KMS-11 (cell line): ENCODE measurements at regions not wholly inside any gene's neighbourhood (a gene's known extent, or its start where the extent isn't known, plus 50 kb on each side); places are given as distances from the start of the nearest gene placed in this dataset.
A peak's percentile ranks its signal among the peaks of the same experiment; 100 is the strongest.

Experiments
- H2AFZ ChIP-seq: fragments of 200-600 bp; sonication (generic); 2 replicates; pipeline ENCODE4 v1.6.1; 2016; ENCODE audit warnings: antibody characterized with exemption, mixed run types, low read depth
- H3K27ac ChIP-seq: fragments of 200-600 bp; sonication (generic); 2 replicates; pipeline ENCODE4 v1.6.1; 2016; ENCODE audit warnings: mild to moderate bottlenecking, mixed run types
- H3K27me3 ChIP-seq: fragments of 200-600 bp; sonication (generic); 2 replicates; pipeline ENCODE4 v1.6.1; 2017; ENCODE audit warnings: mild to moderate bottlenecking, low read depth, mixed run types, moderate library complexity; ENCODE audit not compliant: insufficient read depth
- H3K36me3 ChIP-seq: fragments of 200-600 bp; sonication (generic); 2 replicates; pipeline ENCODE4 v1.6.1; 2017; ENCODE audit warnings: mild to moderate bottlenecking, mixed run types; ENCODE audit not compliant: insufficient read depth
- H3K4me1 ChIP-seq: fragments of 200-600 bp; sonication (generic); 2 replicates; pipeline ENCODE4 v1.6.1; 2016; ENCODE audit warnings: mild to moderate bottlenecking, low read depth, mixed run types; ENCODE audit not compliant: poor library complexity, severe bottlenecking
- H3K4me2 ChIP-seq: fragments of 200-600 bp; sonication (generic); 2 replicates; pipeline ENCODE4 v1.7.0; 2016; ENCODE audit warnings: mild to moderate bottlenecking, mixed run types
- H3K4me3 ChIP-seq: fragments of 200-600 bp; sonication (generic); IDR thresholded peaks from 2 replicates; pipeline ENCODE4 v1.6.1; 2017; ENCODE audit warnings: low read depth, low read length, mixed read lengths; ENCODE audit not compliant: insufficient read depth
- H3K79me2 ChIP-seq: fragments of 200-600 bp; sonication (generic); 2 replicates; pipeline ENCODE4 v1.6.1; 2016; ENCODE audit warnings: low read depth, mixed run types; ENCODE audit not compliant: insufficient read depth
- H3K9ac ChIP-seq: fragments of 200-600 bp; sonication (generic); 2 replicates; pipeline ENCODE4 v1.6.1; 2016; ENCODE audit warnings: mild to moderate bottlenecking, mixed run types
- H4K20me1 ChIP-seq: fragments of 200-600 bp; sonication (generic); 2 replicates; pipeline ENCODE4 v1.6.1; 2016; ENCODE audit warnings: mild to moderate bottlenecking, mixed run types; ENCODE audit not compliant: insufficient read depth
- TF ChIP-seq, protein P1 (sequence below): fragments of 200-600 bp; sonication (generic); conservative IDR thresholded peaks from 2 replicates; pipeline ENCODE4 v1.6.1; 2017; ENCODE audit warnings: low read depth, mild to moderate bottlenecking, antibody characterized with exemption, low read length, moderate library complexity, mixed read lengths

DNA sequence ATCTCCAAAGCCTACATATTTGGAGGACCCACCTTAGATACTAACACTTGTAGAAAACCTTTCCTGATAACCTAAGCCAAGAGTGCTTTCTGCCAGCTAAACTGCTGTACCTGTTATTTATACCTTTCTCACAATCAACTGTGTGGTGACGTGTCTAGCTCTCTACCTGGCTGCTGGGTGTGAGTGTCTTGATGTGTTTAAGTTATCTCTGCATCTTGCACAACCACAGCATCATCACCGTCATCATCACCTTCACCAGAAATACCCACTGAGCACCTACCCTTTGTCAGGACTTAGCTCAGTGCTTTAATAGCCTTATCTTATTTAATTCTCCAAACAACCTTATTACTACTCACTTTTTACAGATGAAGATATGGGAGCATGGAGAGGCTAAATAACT lies 431.3 kb downstream of the MAFB start:
- no peak overlapping the region for H2AFZ ChIP-seq
- H3K27ac ChIP-seq = no peak overlapping the region
- no peaks in the 10 kb centered on the region for H4K20me1 ChIP-seq
- no peak overlapping the region for H3K9ac ChIP-seq
- H3K36me3 ChIP-seq = no peaks in the 10 kb centered on the region
- no peak overlapping the region for H3K4me3 ChIP-seq
- H3K4me1 ChIP-seq = no peaks in the 10 kb centered on the region
- no peaks in the 10 kb centered on the region for H3K27me3 ChIP-seq
- TF ChIP-seq, protein P1, sequence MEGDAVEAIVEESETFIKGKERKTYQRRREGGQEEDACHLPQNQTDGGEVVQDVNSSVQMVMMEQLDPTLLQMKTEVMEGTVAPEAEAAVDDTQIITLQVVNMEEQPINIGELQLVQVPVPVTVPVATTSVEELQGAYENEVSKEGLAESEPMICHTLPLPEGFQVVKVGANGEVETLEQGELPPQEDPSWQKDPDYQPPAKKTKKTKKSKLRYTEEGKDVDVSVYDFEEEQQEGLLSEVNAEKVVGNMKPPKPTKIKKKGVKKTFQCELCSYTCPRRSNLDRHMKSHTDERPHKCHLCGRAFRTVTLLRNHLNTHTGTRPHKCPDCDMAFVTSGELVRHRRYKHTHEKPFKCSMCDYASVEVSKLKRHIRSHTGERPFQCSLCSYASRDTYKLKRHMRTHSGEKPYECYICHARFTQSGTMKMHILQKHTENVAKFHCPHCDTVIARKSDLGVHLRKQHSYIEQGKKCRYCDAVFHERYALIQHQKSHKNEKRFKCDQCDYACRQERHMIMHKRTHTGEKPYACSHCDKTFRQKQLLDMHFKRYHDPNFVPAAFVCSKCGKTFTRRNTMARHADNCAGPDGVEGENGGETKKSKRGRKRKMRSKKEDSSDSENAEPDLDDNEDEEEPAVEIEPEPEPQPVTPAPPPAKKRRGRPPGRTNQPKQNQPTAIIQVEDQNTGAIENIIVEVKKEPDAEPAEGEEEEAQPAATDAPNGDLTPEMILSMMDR = no peak
- H3K4me2 ChIP-seq = no peak overlapping the region
- H3K79me2 ChIP-seq = no peaks in the 10 kb centered on the region

DNA sequence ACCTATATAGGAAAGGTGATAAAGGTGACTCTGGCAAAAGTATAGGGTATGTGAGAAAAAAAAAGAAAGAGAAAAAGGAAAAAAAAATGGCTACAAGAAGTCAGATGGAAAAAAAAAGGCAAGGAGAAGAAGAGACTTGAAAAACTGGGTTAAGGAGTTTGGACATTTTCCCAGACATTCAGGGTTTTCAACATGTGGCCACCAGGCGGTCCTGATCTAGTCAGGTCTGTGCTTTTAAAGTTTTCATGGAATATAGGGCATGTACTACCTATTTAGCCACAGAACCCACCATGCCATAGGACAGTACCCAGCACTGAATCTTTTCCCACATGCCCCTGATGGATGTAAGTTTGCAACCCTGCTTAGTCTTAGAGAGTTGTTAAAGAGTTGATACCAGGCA lies 433.7 kb downstream of the MAFB start:
- H3K4me2 ChIP-seq = no peak overlapping the region
- H3K36me3 ChIP-seq = no peaks in the 10 kb centered on the region
- no peak overlapping the region for H2AFZ ChIP-seq
- no peaks in the 10 kb centered on the region for H3K27me3 ChIP-seq
- H3K27ac ChIP-seq = no peak overlapping the region
- no peaks in the 10 kb centered on the region for H3K79me2 ChIP-seq
- H3K4me1 ChIP-seq = no peaks in the 10 kb centered on the region
- TF ChIP-seq, protein P1 = no peak
- no peak overlapping the region for H3K9ac ChIP-seq
- no peak overlapping the region for H3K4me3 ChIP-seq
- H4K20me1 ChIP-seq = no peaks in the 10 kb centered on the region

DNA sequence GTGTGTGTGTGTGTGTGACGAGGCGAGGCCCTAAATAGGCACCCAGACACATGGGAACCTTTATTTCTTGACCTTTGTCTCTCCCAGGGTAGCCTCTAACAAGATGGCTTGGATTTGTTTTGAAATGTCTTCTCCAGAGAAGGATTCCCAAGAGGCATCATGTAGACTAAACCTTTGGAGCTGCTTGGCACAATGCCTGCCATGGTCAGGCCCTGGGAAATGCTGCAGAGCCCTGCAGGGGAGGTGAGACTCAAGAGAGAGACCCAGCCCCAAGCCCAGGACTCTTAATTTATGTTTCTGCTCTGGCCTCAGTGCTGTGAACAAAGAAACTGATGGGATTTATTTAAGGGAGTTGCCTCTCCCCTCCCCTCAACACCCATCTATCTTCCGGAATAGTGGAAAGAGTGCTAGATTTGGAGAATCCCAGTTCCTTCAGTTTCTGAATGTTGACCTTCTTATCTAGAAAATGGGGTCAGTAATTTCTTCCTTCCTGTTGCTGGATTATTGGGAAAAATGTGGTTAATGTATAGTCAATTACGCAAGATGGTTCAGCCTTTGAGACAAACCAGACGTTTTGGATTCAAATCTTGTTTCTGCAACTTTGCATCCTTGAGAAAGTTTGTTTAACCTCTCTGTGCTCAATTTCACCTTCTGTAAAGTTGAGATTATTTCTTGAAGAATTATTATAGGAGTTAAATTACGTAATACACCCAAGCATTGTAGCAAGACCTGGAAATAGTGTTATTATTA lies 434.8 kb downstream of the MAFB start:
- H3K4me2 ChIP-seq = no peak overlapping the region
- H3K36me3 ChIP-seq = no peaks in the 10 kb centered on the region
- no peaks in the 10 kb centered on the region for H3K79me2 ChIP-seq
- H2AFZ ChIP-seq = no peak overlapping the region
- TF ChIP-seq, protein P1 = no peak
- no peaks in the 10 kb centered on the region for H3K4me1 ChIP-seq
- no peak overlapping the region for H3K27ac ChIP-seq
- H4K20me1 ChIP-seq = no peaks in the 10 kb centered on the region
- H3K27me3 ChIP-seq = no peaks in the 10 kb centered on the region
- no peak overlapping the region for H3K9ac ChIP-seq
- H3K4me3 ChIP-seq = no peak overlapping the region

DNA sequence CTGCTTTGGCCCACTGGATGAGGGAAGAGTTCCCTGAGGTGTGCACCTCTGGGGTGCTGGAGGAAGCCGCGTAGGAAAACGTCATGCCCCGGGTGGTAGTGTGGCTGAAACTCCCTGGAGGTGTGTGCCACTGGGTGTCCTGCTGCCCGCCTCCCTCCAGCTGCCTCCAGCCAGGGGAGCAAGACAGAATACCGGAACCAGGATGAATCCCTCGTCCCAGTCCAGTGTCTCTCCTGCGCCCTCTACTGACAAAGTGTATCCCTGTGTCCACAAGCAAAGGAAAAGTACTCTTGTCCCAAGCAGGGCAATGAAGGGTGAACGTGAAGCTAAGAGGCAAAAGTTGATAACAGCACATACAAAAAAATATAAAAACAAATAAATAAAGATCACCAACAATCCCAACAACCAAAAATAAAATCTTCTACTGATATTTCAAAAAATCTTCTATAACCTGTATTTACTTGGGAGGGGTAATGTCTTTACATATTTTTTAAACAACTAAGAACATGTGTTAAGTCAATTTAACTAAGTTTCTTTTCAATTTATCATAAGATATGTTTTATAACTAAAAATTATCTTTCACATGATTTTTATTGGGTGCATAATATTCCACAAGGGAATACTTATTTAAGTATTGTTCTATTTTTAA lies 437.6 kb downstream of the MAFB start:
- H2AFZ ChIP-seq = no peak overlapping the region
- H3K4me2 ChIP-seq = no peak overlapping the region
- H3K36me3 ChIP-seq = no peaks in the 10 kb centered on the region
- TF ChIP-seq, protein P1 = peak; percentile 83
- no peaks in the 10 kb centered on the region for H3K27me3 ChIP-seq
- H3K9ac ChIP-seq = no peak overlapping the region
- no peak overlapping the region for H3K4me3 ChIP-seq
- H3K4me1 ChIP-seq = no peaks in the 10 kb centered on the region
- no peaks in the 10 kb centered on the region for H3K79me2 ChIP-seq
- H4K20me1 ChIP-seq = no peaks in the 10 kb centered on the region
- H3K27ac ChIP-seq = no peak overlapping the region
